HT1080 (cell line): ENCODE measurements at regions not wholly inside any gene's neighbourhood (a gene's known extent, or its start where the extent isn't known, plus 50 kb on each side); places are given as distances from the start of the nearest gene placed in this dataset. TPM values are rescaled to one million over a fixed set of nuclear protein-coding genes. Genes with fewer than 3 reads are reported as not detected.

ENCODE experiments used
- DNase-seq: peaks from one replicate; pipeline ENCODE4 v3.0.0-alpha.2; 2015; ENCODE audit warnings: low read depth
- small RNA-seq: library from RNA; depleted of rRNA; stranded (forward); fragments of <200 nt; gene quantifications from one replicate; pipeline ENCODE3, GENCODE V24; 2014

- no peak for DNase-seq
Measured at GRCh38 chr3:66922058-66922457, 76.0 kb upstream of the KBTBD8 start.

DNA sequence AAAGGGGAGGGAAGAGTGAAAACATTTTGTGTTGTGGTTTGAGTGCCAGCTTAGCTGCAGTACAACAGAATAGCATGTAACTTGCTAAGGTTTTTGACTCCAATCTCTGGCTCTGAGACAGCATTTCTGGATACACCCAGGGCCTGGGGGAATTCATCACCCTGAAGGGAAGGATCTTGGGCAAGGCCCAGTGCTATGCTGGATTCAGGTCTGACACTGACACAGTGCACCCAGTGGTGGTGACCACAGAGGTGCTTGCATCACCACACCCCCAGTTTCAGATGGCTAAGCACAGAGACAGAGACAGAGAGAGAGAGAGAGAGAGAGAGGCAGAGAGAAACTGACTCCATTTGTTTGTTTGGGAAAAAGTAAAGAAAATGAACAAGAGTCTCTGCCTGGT is 74.1 kb upstream of the KBTBD8 start:
- no peak for DNase-seq

- no peak for DNase-seq
Measured at GRCh38 chr3:66928252-66928651, 69.9 kb upstream of the KBTBD8 start.

GRCh38 chr3:66931291-66931690 is 66.8 kb upstream of the KBTBD8 start:
- no peak for DNase-seq

- no peak for DNase-seq
Measured at GRCh38 chr3:66931699-66932098, 66.4 kb upstream of the KBTBD8 start.

GRCh38 chr3:66933233-66933632 is 64.9 kb upstream of the KBTBD8 start:
- DNase-seq, result no peak

DNA sequence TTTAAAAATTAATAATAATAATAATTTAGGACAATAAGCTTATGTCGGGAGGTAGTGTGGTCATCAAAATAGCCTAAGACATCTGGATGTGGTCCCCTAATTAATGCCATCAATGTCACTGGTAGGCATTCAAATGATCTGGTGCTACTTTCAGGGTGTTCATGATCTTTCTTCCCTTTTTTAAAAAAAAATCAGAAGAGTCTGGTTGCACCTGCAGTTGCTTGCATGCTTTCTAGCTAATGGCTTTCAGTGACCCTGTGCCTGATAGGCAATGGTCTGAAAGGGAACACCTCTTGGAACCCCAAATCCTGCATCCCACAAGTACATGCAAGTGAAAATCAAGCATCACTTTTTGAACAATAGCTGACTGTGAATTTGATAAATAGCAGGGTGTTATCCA is 64.1 kb upstream of the KBTBD8 start:
- no peak for DNase-seq

DNA sequence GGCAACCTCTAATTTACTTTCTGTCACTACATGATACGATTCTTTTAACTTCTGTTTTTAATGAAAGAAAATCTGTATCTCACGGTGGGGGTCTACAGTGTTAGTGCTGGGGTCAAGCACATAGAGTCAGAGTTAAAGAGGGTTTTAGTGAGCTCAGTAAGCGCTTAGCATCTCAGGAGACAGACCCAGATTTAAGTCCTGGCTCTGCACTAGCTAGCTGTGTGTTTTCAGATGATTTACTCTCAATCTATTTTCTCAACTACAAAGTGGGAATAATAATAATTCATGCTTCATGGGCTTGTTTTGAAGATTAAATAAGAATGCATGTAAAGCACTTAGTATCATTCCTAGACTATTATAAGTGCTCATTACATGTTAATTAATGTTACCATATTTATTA is 63.4 kb upstream of the KBTBD8 start:
- no peak for DNase-seq

GRCh38 chr3:66937041-66937440 is 61.1 kb upstream of the KBTBD8 start:
- peak; percentile 72 for DNase-seq

DNA sequence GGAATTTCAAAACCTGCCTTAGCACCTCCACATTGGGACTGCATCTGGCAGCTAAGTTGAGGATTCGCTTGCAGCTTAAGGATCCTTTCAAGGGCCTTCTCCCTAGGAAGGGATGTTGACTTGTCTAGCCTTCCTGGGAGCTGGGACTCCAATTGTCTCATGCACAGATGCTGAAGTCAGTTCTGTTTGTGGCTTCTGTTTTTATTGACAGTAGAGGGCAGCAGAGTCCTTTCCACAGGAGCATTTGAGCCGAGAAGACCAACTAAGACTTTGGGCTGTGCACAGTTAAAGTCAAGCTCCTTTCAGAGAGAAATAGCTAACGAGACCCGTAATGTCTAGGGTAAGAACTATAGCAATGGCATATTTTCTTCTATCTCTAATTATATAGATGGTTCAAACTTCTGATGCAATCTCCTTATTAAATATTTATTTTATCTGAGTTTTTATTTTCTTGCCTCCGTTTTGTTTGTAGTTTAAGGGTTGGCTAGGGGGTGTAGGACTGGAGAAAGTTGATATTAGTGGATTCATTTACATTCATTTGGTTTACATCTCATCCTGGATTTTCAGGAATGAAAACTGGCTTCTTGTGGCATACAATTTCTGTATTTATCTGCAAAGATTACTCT is 59.7 kb upstream of the KBTBD8 start:
- peak; percentile 56 for DNase-seq

- no peak for DNase-seq
Measured at GRCh38 chr3:66948041-66948440, 50.1 kb upstream of the KBTBD8 start.

Small RNAs in the stretch of these regions (small RNA-seq; reads per million reads assigned to genes)
- not detected for gene RPL21P41
